Urothelium cell line (cell line): ENCODE measurements at regions not wholly inside any gene's neighbourhood (a gene's known extent, or its start where the extent isn't known, plus 50 kb on each side); places are given as distances from the start of the nearest gene placed in this dataset.

Source experiments
- DNase-seq: peaks from one replicate; pipeline ENCODE4 v3.0.0; 2011; ENCODE audit warnings: low spot score, mixed read lengths
- FAIRE-seq: peaks from 2 replicates; lab custom pipeline; 2011; peaks lifted over from hg19 to GRCh38; lab: Jason Lieb, UNC

- FAIRE-seq (no peak), DNase-seq (no peak)
Measured at GRCh38 chr6:23195487-23195886, 626.1 kb downstream of the HDGFL1 start.

DNA sequence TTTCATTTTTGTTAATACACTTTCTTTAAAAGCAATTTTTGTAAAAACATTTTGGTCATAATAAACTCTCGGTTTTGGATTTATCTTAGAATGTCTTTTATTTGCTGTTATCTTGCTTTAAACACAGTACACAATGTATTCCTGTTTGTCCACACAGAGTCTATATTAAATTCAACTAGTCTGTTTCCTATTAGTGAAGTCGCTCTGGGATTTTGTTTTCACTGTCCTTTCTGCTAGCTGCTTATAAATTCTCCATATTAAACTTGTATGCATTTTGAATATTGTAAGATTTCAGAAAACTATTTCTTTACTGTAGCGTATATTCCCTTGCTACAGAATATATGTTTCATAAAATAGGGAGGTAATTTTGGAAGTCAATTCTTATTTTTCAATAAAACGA, 630.2 kb downstream of the HDGFL1 start:
- FAIRE-seq: no peak
- DNase-seq: no peak

- DNase-seq: no peak
- FAIRE-seq: no peak
Measured at GRCh38 chr6:23200946-23201345, 631.6 kb downstream of the HDGFL1 start.

- no peak for FAIRE-seq
Measured at GRCh38 chr6:23202207-23202606, 632.8 kb downstream of the HDGFL1 start.

GRCh38 chr6:23212398-23212797, 643.0 kb downstream of the HDGFL1 start:
- DNase-seq (no peak), FAIRE-seq (no peak)

More at GRCh38 chr6:23202207-23202606, 632.8 kb downstream of the HDGFL1 start:
- no peak for DNase-seq

DNA sequence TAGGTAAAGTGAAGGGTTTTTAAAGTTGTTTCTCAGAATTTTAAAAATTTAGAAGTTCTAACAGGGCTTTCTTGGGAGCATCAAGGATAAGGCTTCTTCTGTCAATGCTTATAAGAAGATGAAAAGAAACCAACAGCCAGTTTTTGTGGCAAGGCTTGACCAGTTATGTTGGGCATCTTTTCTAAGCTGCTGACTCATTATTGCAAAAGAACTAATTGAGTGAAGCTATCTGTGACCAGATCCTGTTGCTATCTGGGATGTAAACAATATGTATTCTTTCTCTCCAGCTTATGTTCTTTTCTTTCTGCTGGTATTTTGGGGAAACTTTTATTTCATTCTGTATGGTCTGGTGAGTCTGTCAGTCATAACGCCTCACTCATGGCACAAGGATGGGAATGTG, 643.8 kb downstream of the HDGFL1 start:
- FAIRE-seq (no peak), DNase-seq (no peak)

DNA sequence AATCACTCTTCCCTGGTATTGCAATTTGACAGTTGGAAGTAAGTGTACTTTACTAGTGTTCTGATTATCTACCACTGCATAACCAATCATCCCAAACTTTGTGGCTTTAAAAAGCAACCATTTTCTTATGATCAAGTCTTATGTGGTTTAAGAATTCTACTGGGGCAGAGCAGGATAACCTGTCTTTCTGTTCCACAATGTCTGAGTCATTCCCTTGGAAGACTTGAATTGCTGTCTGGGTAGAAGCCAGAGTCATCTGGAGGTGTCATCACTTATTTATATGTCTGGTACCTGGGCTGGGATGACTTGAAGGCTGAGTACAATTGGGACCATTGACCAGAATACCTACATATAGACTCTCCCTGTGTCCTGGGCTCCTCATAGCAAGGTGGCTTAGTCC, 644.3 kb downstream of the HDGFL1 start:
- DNase-seq (no peak), FAIRE-seq (no peak)

DNA sequence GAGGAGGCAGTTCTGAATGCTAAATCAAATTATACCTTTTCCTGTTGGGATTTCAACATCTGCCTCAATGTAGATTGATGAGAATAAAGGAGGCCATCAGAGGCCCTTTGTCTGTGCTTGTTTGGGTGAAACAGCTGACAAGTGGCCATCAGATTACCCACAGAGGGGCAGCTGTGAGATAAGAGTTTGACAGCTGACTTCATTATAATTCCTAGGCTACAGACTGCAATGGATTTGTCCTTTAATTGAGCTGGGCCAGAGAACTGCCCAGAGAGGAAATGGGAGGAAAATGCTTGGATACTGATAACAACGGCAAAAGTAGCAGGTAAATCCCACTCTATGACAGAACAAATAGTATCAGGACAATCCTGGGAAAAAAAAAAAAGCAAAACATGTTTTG, 649.4 kb downstream of the HDGFL1 start:
- FAIRE-seq: no peak
- no peak for DNase-seq

- DNase-seq (no peak), FAIRE-seq (no peak)
Measured at GRCh38 chr6:23222724-23223123, 653.4 kb downstream of the HDGFL1 start.

- DNase-seq: no peak
- FAIRE-seq: no peak
Measured at GRCh38 chr6:23224540-23224939, 655.2 kb downstream of the HDGFL1 start.

DNA sequence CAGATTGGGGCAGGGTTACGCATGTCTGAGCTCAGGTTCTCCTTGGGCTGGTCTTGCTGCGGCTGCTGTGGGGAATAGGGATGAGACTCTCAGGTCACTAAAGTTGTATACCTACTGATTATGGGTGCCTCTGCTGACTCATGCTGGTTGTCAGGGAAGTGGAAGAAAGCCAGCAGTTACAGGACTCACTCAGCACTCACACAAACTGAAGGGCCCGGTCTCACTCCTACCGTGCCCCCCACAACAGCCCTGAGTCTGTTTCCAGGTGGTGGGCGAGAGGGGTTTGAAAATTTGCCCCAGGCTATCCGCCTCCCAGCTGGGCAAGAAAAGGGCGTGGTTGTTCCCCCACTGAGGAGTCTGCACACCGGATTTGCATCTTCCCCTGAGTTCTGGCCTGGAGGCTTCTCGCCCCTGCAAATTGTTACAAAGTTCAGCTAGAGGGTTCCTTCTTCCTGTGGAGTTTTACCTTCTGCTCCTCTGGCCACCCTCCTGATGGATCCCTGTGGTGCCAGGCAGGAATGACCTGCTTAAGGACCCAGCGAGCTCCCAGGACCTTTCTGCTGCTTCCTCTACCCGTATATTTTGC, 659.2 kb downstream of the HDGFL1 start:
- FAIRE-seq (no peak), DNase-seq (no peak)

DNA sequence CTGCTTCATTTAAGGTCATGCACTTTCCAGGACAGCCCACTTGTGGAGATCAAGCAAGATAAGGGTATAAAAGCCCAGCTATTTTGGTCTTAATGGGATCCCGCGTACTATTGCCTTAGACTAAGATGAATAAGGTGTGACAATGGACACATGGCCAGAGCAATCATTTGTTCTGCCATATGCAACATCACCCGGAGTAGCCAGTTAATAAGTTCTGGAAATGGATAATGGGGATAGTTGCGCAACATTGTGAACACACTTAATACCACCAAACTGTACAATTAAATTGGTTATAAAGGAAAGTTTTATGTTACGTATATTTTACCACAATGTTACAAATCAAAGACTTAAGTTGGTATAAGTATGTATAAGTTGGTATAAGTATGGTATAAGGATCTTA, 674.5 kb downstream of the HDGFL1 start:
- FAIRE-seq (no peak), DNase-seq (no peak)

- DNase-seq (no peak), FAIRE-seq (no peak)
Measured at GRCh38 chr6:23244300-23244699, 674.9 kb downstream of the HDGFL1 start.

- FAIRE-seq: no peak
- no peak for DNase-seq
Measured at GRCh38 chr6:23245572-23245971, 676.2 kb downstream of the HDGFL1 start.

- no peak for FAIRE-seq
Measured at GRCh38 chr6:23246896-23247295, 677.5 kb downstream of the HDGFL1 start.

GRCh38 chr6:23250556-23250955, 681.2 kb downstream of the HDGFL1 start:
- no peak for DNase-seq
- no peak for FAIRE-seq

More at GRCh38 chr6:23246896-23247295, 677.5 kb downstream of the HDGFL1 start:
- no peak for DNase-seq

GRCh38 chr6:23262864-23263263, 693.5 kb downstream of the HDGFL1 start:
- no peak for FAIRE-seq

GRCh38 chr6:23265270-23265669, 695.9 kb downstream of the HDGFL1 start:
- no peak for DNase-seq
- no peak for FAIRE-seq

More at GRCh38 chr6:23262864-23263263, 693.5 kb downstream of the HDGFL1 start:
- DNase-seq: no peak

DNA sequence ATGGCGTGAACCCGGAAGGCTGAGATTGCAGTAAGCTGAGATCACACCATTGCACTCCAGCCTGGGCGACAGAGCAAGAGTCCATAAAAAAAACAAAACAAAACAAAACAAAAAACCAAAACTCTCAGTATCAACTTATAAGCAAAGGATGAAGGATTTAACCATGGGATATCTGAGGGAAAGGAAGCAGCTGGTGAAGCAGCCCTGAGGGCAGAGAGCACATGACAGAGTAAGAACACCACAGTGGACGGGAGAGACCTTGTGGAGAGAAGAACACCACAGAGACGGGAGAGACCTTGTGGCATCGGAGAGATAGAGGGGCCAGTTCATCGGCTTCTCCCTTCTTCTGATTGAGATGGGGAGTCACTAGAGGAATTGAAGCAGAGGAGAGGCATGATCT, 697.2 kb downstream of the HDGFL1 start:
- FAIRE-seq (no peak), DNase-seq (no peak)

DNA sequence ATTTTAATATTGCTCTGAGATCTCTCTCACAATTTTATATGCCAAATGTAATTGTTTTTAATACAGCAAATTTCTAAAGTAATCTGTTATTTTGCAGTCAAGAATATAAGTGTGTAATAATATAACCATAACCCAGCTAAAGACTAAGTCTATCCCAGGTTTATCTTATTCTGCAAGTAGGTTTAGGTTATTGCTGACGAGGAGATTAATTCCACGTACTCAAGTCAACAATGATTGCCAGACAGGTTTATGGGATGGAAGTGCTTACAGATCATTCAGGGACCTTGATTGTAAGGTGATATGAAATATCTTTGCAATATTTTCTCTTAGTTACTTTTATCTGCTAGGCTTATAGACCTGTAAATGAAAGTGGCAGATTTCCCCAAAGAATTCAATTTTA, 698.3 kb downstream of the HDGFL1 start:
- DNase-seq: no peak
- no peak for FAIRE-seq

DNA sequence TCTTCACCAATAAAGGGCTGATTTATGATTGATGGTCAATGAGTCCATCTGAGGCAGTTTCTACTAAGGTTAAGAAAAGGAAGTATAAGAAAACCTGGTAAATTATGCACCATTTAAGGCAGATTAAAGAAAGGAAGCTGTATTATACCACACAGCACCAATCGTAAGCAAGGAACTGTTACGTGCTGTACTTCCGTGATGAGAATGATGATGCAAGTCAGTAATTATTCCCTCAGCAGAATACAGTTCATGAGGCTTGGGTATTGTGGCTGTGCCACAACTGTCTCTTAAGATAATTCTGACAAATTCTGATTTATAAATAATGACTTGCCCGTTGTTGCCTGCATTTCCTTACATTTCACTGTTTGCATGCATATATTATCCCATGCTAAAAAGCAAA, 699.0 kb downstream of the HDGFL1 start:
- DNase-seq (no peak), FAIRE-seq (no peak)

GRCh38 chr6:23269436-23269835, 700.1 kb downstream of the HDGFL1 start:
- no peak for FAIRE-seq
- DNase-seq: no peak

DNA sequence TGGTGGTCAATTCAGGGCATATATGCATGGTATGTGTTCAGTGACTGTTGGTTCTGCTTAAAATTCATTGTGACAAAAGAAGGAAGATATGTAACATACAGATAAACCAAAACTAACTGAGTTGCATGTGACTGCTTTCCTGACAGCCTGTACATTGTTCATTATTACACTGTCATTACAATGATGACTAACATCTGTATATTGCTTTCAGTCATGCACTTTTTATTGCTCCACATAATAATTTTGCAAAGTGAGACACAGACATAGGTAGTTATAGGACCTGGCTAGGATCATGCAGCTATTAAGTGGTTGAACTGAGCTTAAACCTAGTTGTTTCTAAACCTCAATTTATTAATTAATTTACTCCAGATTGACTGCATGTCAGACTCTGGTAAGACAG, 703.2 kb downstream of the HDGFL1 start:
- DNase-seq: no peak
- no peak for FAIRE-seq
